GM10266 (cell line): ENCODE measurements at regions not wholly inside any gene's neighbourhood (a gene's known extent, or its start where the extent isn't known, plus 50 kb on each side); places are given as distances from the start of the nearest gene placed in this dataset.
"Not testable (repeated sequence)": the region's sequence is repeated elsewhere in the genome, so short reads cannot be mapped to it uniquely, and the experiment has no call there.

Experiments
- DNase-seq: peaks from one replicate; pipeline ENCODE4 v3.0.0; 2012; ENCODE audit errors: extremely low spot score
- TF ChIP-seq, protein P1 (sequence below): IDR thresholded peaks from 2 replicates; pipeline ENCODE4 v1.5.1; 2012; ENCODE audit warnings: mild to moderate bottlenecking, low read depth; ENCODE audit not compliant: control insufficient read depth, insufficient read depth; ENCODE audit errors: missing control alignments

GRCh38 chr5:85985167-85985566, 632.6 kb upstream of the COX7C start:
- no peak for DNase-seq
- TF ChIP-seq, protein P1, sequence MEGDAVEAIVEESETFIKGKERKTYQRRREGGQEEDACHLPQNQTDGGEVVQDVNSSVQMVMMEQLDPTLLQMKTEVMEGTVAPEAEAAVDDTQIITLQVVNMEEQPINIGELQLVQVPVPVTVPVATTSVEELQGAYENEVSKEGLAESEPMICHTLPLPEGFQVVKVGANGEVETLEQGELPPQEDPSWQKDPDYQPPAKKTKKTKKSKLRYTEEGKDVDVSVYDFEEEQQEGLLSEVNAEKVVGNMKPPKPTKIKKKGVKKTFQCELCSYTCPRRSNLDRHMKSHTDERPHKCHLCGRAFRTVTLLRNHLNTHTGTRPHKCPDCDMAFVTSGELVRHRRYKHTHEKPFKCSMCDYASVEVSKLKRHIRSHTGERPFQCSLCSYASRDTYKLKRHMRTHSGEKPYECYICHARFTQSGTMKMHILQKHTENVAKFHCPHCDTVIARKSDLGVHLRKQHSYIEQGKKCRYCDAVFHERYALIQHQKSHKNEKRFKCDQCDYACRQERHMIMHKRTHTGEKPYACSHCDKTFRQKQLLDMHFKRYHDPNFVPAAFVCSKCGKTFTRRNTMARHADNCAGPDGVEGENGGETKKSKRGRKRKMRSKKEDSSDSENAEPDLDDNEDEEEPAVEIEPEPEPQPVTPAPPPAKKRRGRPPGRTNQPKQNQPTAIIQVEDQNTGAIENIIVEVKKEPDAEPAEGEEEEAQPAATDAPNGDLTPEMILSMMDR: no peak

DNA sequence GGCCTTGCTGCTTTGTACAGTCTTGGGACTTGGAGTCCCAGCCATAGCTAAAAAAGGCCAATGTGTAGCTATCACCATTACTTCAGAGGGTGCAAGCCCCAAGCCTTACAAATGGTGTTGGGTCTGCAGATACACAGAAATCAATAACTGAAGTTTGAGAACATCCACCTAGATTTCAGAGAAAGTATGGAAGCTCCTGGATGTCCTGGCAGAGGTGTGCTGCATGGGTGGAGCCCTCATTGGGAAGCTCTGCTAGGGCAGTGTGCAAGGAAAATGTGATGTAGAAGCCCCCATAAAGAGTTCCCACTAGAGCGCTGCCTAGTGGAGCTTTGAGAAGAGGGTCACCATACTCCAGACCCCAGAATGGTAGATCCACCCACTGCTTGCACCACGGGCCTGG, 626.7 kb upstream of the COX7C start:
- TF ChIP-seq, protein P1: no peak
- no peak for DNase-seq

- DNase-seq: not testable (repeated sequence)
Measured at GRCh38 chr5:85994653-85995052, 623.1 kb upstream of the COX7C start.

GRCh38 chr5:85998656-85999055, 619.1 kb upstream of the COX7C start:
- TF ChIP-seq, protein P1: no peak
- DNase-seq: no peak

GRCh38 chr5:86008293-86008692, 609.4 kb upstream of the COX7C start:
- no peak for DNase-seq
- TF ChIP-seq, protein P1: no peak

- TF ChIP-seq, protein P1: no peak
- no peak for DNase-seq
Measured at GRCh38 chr5:86008704-86009103, 609.0 kb upstream of the COX7C start.

DNA sequence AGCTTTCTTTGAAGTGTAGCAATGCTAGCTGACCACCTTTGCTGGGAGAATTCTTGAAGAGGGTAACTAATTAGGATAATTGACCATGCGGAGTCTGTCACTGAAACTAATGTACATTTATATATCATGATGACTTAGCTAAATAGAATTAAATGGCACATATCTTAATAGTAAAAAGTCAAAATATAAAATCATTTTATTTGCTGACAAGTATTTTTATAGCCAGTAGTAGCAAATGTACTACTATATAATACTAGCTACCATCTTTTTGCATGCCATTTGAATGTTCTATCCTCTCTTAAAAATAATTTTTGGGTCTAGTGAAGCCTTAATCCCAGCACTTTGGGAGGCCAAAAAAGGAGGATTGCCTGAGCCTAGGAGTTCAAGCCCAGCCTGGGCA, 605.8 kb upstream of the COX7C start:
- TF ChIP-seq, protein P1: no peak
- no peak for DNase-seq

DNA sequence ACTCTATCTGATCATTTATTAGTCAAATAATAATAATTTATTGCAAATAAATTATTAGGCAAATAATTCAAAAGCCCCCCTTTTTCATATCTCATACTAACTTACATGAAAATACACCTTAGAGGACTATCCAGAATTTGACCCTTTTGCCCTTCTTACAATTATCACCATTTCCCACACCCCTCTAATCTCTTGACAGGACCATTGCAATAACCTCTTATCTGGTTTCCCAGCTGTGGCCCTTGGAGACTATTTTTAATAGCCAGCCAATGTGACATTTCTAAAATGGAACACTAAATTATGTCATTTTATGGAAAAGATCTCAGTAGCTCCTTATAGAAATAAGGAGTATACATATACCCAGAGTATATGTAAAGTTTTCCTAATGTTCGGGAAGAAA, 588.4 kb upstream of the COX7C start:
- TF ChIP-seq, protein P1: no peak
- no peak for DNase-seq
